ENCODE measurements at regions not wholly inside any gene's neighbourhood (a gene's known extent, or its start where the extent isn't known, plus 50 kb on each side); places are given as distances from the start of the nearest gene placed in this dataset.
"Not testable (repeated sequence)": the region's sequence is repeated elsewhere in the genome, so short reads cannot be mapped to it uniquely, and the experiment has no call there.

- peak in 1 of 2 donors; percentile 68 for ATAC-seq
- H3K4me3 ChIP-seq (ENCODE audit: low read length) = peak overlapping the region; percentile 64
- WGBS = 0% methylated on average over 34 of the region's 77 CpGs
- H3K27me3 ChIP-seq (ENCODE audit: control insufficient read depth, insufficient read depth); H3K4me1 ChIP-seq (ENCODE audit: control insufficient read depth, insufficient read depth, low read length); intact Hi-C loops (cut with DNase I); H3K9me3 ChIP-seq (ENCODE audit: control insufficient read depth, low read length): not testable (repeated sequence)
- peak overlapping the region; percentile 52 for H3K27ac ChIP-seq (ENCODE audit: low read length)
- peak in 2 of 3 donors; percentile 75 to 80 for DNase-seq
Measured at GRCh38 chr1:148679050-148679786, 69.4 kb upstream of the NUDT4B start.

DNA sequence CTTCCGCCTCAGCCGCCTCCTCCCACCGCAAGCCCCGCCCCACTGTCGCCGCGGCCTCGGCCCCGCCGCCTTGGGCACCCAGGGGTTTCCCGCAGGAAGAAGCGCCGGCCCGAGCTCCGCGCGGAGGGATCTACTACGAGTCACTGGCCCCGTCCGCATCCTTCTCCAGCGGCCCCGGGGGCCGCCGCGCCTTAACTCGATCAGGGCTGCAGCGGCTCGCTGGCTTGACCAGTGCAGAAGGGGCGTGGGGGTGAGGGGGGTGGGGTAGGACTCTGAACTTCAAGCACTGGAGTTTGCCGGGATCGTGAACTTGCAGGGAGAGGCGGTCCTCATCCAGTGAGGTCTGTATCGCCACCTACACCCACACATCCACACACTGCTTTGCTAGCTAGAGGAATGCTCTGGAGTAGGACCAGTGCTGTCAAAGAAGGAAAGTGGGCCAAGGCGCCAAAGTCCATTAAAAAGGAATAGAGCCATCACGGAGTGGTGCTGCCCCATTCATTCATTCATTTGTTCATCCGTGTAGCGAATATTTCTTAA, 68.7 kb upstream of the NUDT4B start:
- H3K4me1 ChIP-seq (ENCODE audit: control insufficient read depth, insufficient read depth, low read length); H3K27ac ChIP-seq (ENCODE audit: low read length); H3K4me3 ChIP-seq (ENCODE audit: low read length); H3K27me3 ChIP-seq (ENCODE audit: control insufficient read depth, insufficient read depth); DNase-seq; H3K9me3 ChIP-seq (ENCODE audit: control insufficient read depth, low read length); intact Hi-C loops (cut with DNase I): not testable (repeated sequence)
- WGBS = 0% methylated on average over 1 of the region's 37 CpGs
- peak; percentile 83 to 84 for ATAC-seq

DNA sequence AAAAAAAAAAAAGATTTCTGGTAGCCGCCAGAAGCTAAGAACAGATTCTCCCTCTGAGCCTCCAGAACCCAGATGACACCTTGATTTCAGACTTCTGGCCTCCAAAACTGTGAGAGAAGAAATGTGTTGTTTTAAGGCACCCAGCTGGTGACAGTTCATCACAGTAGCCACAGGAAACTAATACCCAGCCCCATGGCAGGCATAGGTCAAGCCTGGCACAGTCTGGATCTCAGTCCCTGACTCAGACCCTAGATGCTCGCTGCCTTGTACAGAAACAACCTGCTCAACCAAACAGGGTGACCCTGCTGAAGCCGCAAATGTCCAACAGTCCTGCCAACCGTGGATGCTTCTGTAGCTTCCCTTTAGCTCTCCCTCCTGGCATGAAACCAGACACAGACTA, 61.8 kb upstream of the NUDT4B start:
- H3K4me3 ChIP-seq (ENCODE audit: low read length); H3K4me1 ChIP-seq (ENCODE audit: control insufficient read depth, insufficient read depth, low read length); intact Hi-C loops (cut with DNase I); H3K27me3 ChIP-seq (ENCODE audit: control insufficient read depth, insufficient read depth); ATAC-seq; DNase-seq; H3K27ac ChIP-seq (ENCODE audit: low read length); H3K9me3 ChIP-seq (ENCODE audit: control insufficient read depth, low read length): not testable (repeated sequence)
- WGBS = 88% methylated on average over 2 of the region's 4 CpGs

- H3K4me1 ChIP-seq (ENCODE audit: control insufficient read depth, insufficient read depth, low read length); H3K4me3 ChIP-seq (ENCODE audit: low read length); ATAC-seq; H3K27me3 ChIP-seq (ENCODE audit: control insufficient read depth, insufficient read depth); H3K27ac ChIP-seq (ENCODE audit: low read length); DNase-seq; H3K9me3 ChIP-seq (ENCODE audit: control insufficient read depth, low read length); intact Hi-C loops (cut with DNase I): not testable (repeated sequence)
- WGBS = no CpG with 5 or more reads among the region's 2 CpGs
Measured at GRCh38 chr1:148687376-148687775, 61.2 kb upstream of the NUDT4B start.
